ENCODE measurements at regions not wholly inside any gene's neighbourhood (a gene's known extent, or its start where the extent isn't known, plus 50 kb on each side); places are given as distances from the start of the nearest gene placed in this dataset.

GRCh38 chr15:89399238-89400115 lies 64.9 kb upstream of the POLG start:
- peak; percentile 6 for DNase-seq

GRCh38 chr15:89398896-89399237 lies 64.2 kb upstream of the POLG start:
- no peak for DNase-seq

DNA sequence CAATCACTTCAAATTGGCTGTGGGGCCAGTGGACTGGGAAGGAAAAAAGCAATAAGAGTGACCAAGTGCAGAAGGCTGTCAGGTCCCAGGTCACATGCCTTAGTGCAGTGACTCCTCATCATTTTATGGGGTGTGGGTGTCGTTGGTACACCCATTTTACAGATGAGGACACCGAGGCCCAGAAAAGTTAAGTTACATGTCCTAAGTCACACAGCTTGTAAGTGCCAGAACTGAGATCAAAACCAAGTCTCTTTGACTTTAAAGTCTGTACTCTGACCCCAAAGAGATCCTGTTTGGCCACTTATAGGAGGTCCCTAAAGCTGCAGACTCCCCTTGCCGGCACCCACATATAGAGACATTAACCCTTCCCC lies 63.0 kb upstream of the POLG start:
- DNase-seq: no peak

DNA sequence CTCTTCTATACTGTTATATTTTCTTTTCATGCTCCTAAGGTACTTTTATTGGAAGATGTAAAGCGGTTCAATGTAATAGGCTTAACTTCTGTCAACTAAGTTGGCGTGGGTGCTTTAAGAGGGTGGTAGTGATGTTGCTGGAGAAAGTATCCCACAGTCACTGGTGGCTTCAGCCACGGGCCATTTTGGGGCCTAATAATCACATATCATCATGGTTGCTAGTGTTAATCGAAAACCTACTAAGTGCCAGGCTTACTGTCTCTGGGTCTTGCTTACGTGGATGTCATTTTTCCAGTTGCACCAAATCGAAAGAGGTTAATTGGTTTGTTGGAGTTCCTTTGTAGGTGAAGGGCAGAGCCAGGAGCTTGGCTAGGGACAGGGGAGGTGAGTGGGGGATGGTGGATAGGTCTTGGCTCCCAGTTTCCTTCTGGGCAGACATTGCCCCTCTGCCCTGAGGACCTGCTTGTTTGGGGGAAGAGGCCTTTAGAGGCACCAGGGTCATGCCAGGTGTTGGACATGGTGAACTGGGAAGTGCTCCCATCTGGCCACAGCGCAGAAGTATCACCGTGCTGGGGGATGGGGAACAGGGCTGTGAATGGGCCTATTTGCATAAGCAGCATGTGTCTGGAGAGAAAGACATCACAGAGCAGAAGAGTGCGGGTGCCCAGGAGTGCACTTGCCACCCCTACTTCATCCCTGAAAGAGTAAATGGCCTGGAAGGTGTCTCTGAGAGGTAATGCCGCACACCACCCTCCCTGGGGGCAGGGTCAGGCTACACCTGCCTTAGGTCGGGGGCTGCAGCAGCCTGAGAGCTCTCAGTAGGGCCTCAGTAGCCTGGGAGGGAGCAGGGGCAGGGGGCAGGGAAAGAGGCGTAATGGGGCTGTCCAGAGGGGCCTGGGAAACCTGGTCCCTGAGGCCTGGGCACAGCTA lies 62.4 kb upstream of the POLG start:
- no peak for DNase-seq

DNA sequence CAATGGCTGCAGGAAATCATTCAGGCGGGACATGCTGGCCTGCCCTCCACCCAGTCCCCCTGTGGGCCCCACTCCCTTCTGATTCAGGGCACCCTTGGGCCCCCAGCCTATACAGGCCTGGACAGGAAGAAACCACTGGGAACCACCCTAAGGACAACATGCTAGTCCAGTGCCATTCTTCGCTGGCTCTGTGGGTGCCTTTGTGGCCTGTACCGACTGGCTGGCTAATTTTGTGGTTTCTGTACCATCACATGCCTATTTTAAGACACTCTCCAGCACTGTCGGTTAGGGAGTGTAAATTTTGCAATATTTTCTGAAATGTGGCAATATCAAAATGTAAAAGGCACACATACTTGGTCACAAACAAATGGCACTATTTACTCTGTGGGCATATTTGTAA lies 61.4 kb upstream of the POLG start:
- DNase-seq: no peak

DNA sequence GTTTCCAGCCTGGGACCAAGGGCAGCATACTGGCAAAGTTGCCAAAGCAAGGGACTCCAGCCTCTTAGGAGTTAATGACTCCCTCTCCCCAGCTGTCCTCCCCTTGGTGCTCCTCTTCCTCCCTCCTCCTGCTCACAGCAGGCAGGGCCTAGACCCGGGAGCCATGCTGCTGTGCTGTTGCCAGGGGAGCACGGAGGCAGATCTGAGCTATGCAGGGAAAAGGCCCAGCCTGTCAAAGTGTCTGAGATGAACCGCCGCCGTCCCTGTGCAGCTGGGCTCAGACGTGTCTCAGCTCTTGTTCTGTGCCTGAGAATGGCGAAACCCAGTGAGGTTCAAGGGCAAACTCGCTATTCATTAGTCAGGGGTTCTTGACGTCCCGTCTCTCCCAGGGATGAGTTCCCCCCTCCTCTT lies 60.8 kb upstream of the POLG start:
- no peak for DNase-seq

DNA sequence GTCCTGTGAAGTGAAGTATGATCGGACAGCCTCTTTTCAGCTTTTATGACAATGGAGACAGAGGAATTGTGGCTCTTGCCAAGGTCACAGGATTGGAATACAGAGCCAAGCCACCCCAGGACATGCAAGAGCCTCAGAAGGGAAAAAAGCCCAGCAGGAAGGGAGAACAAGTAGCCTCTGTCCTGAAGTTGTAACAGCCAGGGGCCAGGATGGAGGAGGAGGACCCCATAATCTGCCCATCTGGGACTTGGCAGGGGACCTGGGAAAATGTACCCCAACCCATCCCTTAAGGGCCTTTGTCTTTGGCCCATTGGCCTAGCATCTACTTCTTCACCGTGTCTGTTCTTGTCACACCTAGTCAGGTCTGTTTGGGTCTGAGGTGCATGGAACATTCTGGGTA lies 60.4 kb upstream of the POLG start:
- DNase-seq: no peak

DNA sequence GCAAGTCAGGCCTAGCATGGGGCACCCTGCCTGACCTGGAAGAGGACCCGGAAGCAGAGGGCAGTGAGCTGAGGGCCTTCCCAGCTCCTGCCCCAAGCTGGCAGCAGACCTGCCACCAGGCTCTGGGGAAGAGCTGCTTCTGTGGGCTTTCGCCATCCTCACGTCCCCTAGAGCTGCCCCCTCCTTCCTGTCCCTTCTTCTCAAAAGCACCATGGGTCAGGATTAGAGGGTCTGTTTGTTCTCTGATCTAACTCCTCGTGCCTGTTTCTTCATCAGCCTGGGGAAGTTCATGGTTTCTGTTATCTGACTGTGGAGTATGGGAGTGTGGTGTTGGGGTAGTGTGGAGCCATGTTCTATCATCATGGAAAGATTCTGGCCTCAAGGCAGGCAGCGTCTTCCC lies 58.4 kb upstream of the POLG start:
- no peak for DNase-seq

- DNase-seq: no peak
Measured at GRCh38 chr15:89391685-89392257, 57.1 kb upstream of the POLG start.

- DNase-seq: no peak
Measured at GRCh38 chr15:89389841-89390603, 55.4 kb upstream of the POLG start.

- no peak for DNase-seq
Measured at GRCh38 chr15:89387140-89387903, 52.7 kb upstream of the POLG start.

DNA sequence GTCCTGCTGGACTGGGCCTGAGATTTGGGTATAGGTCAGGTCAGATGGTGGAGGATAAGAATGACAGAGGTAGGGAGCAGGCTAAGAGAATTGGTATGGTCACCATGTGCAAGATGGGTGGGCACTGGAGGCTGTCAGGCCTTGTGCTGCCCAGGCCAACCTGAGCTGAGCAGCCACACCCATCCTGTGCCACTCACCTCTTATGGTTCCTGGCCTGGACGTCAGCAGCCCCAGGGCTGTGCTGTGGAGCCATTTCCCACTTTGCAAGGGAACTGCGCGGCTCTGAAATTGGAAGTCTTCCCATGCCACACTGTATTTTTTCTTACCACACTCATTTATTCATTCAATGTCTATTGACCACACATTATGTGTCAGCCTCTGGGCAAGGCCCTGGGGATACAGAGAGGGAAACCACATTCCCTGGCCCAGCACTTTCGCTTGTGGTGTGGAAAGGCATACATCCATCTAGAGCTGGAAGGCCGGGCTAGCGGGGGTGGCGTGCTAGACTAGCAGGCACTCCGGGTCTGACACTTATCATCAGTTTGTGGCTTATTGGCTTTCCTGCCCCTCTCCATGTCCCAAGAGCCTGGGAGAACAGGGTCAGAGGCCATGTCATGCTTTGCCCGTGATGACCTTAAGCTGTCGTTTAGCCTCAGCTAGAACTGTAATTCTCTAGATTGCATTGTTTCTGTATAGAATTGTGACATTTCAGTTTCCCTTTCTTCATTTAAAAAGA lies 51.1 kb upstream of the POLG start:
- DNase-seq: no peak

Data from DMS153 (cell line).